MCF 10A (cell line): ENCODE measurements at regions not wholly inside any gene's neighbourhood (a gene's known extent, or its start where the extent isn't known, plus 50 kb on each side); places are given as distances from the start of the nearest gene placed in this dataset.
A peak's percentile ranks its signal among the peaks of the same experiment; 100 is the strongest.

Source experiments
- BruUV-seq: library from RNA; stranded (reverse); fragments of 400-500 nt; replicated peaks from 2 replicates; lab custom pipeline; 2021; lab: Mats Ljungman, UMichigan
- CTCF ChIA-PET: fragments of 300-600 bp; sonication (Branson Sonifier 250); formaldehyde crosslinking; extraction: SDS; loops from one replicate; lab custom pipeline; 2021; ENCODE audit warnings: antibody characterized with exemption, inconsistent platforms; lab: Yijun Ruan, JAX
- POLR2A ChIA-PET: fragments of 300-600, 350-650 bp; sonication (Branson Sonifier 250); formaldehyde crosslinking; extraction: SDS; loops from one replicate; lab custom pipeline; 2020; ENCODE audit warnings: antibody characterized with exemption, inconsistent platforms; lab: Yijun Ruan, JAX
- DNase-seq: peaks from one replicate; pipeline ENCODE4 v3.0.0-alpha.2; 2018; ENCODE audit not compliant: unreplicated experiment
- H3K27ac Mint-ChIP-seq: one replicate; pipeline ENCODE4 v1.8.0; 2022; ENCODE audit warnings: mild to moderate bottlenecking, low read depth, mixed read lengths; ENCODE audit not compliant: unreplicated experiment
- H3K27me3 Mint-ChIP-seq: one replicate; pipeline ENCODE4 v1.8.0; 2022; ENCODE audit warnings: mixed read lengths; ENCODE audit not compliant: insufficient read depth, unreplicated experiment
- H3K36me3 Mint-ChIP-seq: one replicate; pipeline ENCODE4 v1.8.0; 2022; ENCODE audit warnings: mild to moderate bottlenecking, moderate library complexity, mixed read lengths; ENCODE audit not compliant: insufficient read depth, unreplicated experiment
- H3K4me1 Mint-ChIP-seq: one replicate; pipeline ENCODE4 v1.8.0; 2022; ENCODE audit warnings: mixed read lengths; ENCODE audit not compliant: insufficient read depth, unreplicated experiment
- H3K4me3 Mint-ChIP-seq: one replicate; pipeline ENCODE4 v1.8.0; 2022; ENCODE audit warnings: mild to moderate bottlenecking, moderate library complexity, mixed read lengths; ENCODE audit not compliant: unreplicated experiment
- H3K9me3 Mint-ChIP-seq: one replicate; pipeline ENCODE4 v1.8.0; 2022; ENCODE audit warnings: mixed read lengths; ENCODE audit not compliant: unreplicated experiment
- intact Hi-C: fragments of 100-400 bp; cut with micrococcal nuclease; formaldehyde crosslinking; loops from 2 replicates; pipeline ENCODE4 v1.14.1; 2022
- TF ChIP-seq, protein P1 (sequence below): fragments of 200-600 bp; IDR thresholded peaks from one replicate; pipeline ENCODE4 v1.8.0; 2022; ENCODE audit warnings: antibody characterized with exemption, mild to moderate bottlenecking; ENCODE audit not compliant: unreplicated experiment

DNA sequence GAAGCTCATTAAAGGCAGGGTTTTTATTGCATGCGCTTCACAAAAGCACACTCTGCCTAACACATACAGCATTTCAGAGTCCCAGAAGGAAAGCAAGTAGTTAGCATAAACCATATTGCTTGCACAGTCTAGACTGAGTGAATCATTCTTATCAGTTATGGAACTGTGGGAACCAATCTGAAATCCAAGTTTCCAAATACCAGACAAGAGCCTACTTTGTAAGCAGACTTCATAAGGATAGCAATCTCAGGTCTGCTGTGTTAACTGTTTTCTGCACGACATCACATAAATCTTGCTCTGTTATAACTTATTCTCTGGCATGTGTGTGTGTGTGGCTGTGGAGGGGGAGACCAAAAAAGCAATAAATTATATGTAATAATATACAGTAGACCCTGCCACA lies 608.1 kb upstream of the REG3G start:
- Mint-ChIP-seq H3K36me3 (no peaks in the 10 kb centered on the region), H3K27ac (no peak overlapping the region), H3K27me3 (no peaks in the 10 kb centered on the region), H3K4me1 (no peaks in the 10 kb centered on the region), H3K9me3 (no peaks in the 10 kb centered on the region), H3K4me3 (no peak overlapping the region)
- CTCF ChIA-PET, result no interaction called here
- no TSS peak for BruUV-seq
- intact Hi-C loops, result no loop called here
- no peak for DNase-seq
- POLR2A ChIA-PET, result no interaction called here
- TF ChIP-seq, protein P1, sequence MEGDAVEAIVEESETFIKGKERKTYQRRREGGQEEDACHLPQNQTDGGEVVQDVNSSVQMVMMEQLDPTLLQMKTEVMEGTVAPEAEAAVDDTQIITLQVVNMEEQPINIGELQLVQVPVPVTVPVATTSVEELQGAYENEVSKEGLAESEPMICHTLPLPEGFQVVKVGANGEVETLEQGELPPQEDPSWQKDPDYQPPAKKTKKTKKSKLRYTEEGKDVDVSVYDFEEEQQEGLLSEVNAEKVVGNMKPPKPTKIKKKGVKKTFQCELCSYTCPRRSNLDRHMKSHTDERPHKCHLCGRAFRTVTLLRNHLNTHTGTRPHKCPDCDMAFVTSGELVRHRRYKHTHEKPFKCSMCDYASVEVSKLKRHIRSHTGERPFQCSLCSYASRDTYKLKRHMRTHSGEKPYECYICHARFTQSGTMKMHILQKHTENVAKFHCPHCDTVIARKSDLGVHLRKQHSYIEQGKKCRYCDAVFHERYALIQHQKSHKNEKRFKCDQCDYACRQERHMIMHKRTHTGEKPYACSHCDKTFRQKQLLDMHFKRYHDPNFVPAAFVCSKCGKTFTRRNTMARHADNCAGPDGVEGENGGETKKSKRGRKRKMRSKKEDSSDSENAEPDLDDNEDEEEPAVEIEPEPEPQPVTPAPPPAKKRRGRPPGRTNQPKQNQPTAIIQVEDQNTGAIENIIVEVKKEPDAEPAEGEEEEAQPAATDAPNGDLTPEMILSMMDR, result no peak

DNA sequence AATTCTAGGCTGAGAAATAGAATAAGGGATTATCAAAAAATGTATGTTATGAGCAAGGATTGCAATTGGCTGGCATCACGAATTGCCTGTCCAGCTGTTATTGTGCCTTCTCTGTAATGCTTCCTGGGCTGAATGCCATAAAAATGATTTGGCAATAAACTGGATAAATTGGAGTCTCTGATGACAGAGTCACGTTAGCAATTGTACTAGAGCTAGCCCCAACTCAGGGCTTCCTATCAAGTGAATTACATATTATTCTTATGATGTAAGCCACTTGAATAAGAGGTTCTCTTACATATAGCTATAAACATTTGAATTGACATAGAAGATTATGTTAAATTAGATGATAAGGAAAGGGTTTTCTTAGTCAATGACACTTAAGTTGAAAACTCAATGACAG lies 607.5 kb upstream of the REG3G start:
- Mint-ChIP-seq H3K9me3 (no peaks in the 10 kb centered on the region), H3K36me3 (no peaks in the 10 kb centered on the region), H3K4me1 (no peaks in the 10 kb centered on the region), H3K27me3 (no peaks in the 10 kb centered on the region), H3K27ac (no peak overlapping the region), H3K4me3 (no peak overlapping the region)
- TF ChIP-seq, protein P1, result no peak
- peak; percentile 38 for DNase-seq
- ChIA-PET POLR2A (no interaction called here), CTCF (no interaction called here)
- intact Hi-C loops, result no loop called here
- no TSS peak for BruUV-seq

DNA sequence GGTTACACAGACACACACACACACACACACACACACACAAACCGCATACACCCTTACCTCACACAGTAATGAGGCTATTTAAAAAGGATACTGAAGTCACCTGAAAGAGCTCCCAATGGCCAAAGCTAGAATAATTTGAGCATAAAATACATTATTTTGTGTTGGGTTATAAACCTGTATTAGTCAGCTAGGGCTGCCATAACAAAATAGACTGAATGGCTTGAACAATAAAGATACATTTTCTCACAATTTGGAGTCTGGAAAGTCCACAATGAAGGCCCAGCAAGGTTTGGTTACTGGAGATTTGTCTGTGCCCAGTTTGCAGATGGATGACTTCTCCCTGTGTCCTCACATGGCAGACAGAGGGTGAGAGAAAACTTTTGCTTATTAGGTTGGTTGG lies 605.4 kb upstream of the REG3G start:
- BruUV-seq, result no TSS peak
- Mint-ChIP-seq H3K36me3 (no peaks in the 10 kb centered on the region), H3K27ac (no peak overlapping the region), H3K4me1 (no peaks in the 10 kb centered on the region), H3K4me3 (no peak overlapping the region), H3K27me3 (no peaks in the 10 kb centered on the region), H3K9me3 (peaks cover 7% of the 10 kb centered on the region)
- ChIA-PET POLR2A (no interaction called here), CTCF (no interaction called here)
- intact Hi-C loops, result no loop called here
- TF ChIP-seq, protein P1, result no peak
- no peak for DNase-seq

DNA sequence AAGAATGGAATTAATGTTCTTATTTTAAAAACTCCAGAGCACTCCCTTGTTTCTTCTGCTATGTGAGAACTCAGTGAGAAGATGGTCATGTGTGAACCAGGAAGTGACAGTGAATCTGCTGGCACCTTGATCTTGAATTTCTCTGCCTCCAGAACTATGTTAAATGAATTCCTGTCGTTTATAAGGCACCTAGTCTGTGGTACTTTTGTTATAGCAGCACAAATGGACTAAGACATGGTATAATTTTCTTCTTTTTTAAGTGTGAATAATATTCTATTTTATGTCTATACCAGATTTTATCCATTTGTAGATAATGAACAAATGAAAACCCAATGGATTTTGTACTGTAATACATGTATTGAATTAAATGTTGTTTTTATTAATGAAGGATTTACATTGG lies 601.9 kb upstream of the REG3G start:
- no peak for DNase-seq
- intact Hi-C loops, result no loop called here
- POLR2A ChIA-PET, result no interaction called here
- Mint-ChIP-seq H3K27me3 (no peaks in the 10 kb centered on the region), H3K27ac (no peak overlapping the region), H3K9me3 (peaks cover 7% of the 10 kb centered on the region), H3K4me1 (no peaks in the 10 kb centered on the region), H3K36me3 (no peaks in the 10 kb centered on the region), H3K4me3 (no peak overlapping the region)
- no TSS peak for BruUV-seq
- CTCF ChIA-PET, result no interaction called here
- TF ChIP-seq, protein P1, result no peak
